ENCODE measurements at regions not wholly inside any gene's neighbourhood (a gene's known extent, or its start where the extent isn't known, plus 50 kb on each side); places are given as distances from the start of the nearest gene placed in this dataset.
"Not testable (repeated sequence)": the region's sequence is repeated elsewhere in the genome, so short reads cannot be mapped to it uniquely, and the experiment has no call there.

- no peak overlapping the region for H3K27ac ChIP-seq
- no peak for DNase-seq
- no peaks in the 10 kb centered on the region for H3K36me3 ChIP-seq (replicated peaks in 1 of 2)
- no peaks in the 10 kb centered on the region for H3K9me3 ChIP-seq (replicated peaks in 1 of 3)
- intact Hi-C loops (cut with DNase I) = no loop called here
- no peaks in the 10 kb centered on the region for H3K4me1 ChIP-seq (replicated peaks in 1 of 2)
- H3K4me3 ChIP-seq = no peak overlapping the region
- H3K27me3 ChIP-seq = no peaks in the 10 kb centered on the region
- no peak for TF ChIP-seq POLR2A (IDR thresholded peaks at IDR 0.05)
- no peak for TF ChIP-seq CTCF (IDR thresholded peaks at IDR 0.05)
Measured at GRCh38 chr1:99397863-99398262, 133.6 kb downstream of the PLPPR4 start.

- intact Hi-C loops (cut with DNase I); H3K9me3 ChIP-seq (replicated peaks in 1 of 3); H3K27me3 ChIP-seq; DNase-seq; H3K4me3 ChIP-seq; H3K4me1 ChIP-seq (replicated peaks in 1 of 2); H3K27ac ChIP-seq; H3K36me3 ChIP-seq (replicated peaks in 1 of 2): not testable (repeated sequence)
Measured at GRCh38 chr1:99401556-99401955, 137.3 kb downstream of the PLPPR4 start.

GRCh38 chr1:99404399-99404798 lies 140.1 kb downstream of the PLPPR4 start:
- intact Hi-C loops (cut with DNase I); DNase-seq; H3K27ac ChIP-seq; H3K27me3 ChIP-seq; H3K9me3 ChIP-seq (replicated peaks in 1 of 3); H3K36me3 ChIP-seq (replicated peaks in 1 of 2); H3K4me1 ChIP-seq (replicated peaks in 1 of 2); H3K4me3 ChIP-seq: not testable (repeated sequence)
- 74 to 96% (median 86%) methylated on average over 5 to 7 of the region's 7 CpGs for WGBS, 4 donors

GRCh38 chr1:99405325-99405724 lies 141.0 kb downstream of the PLPPR4 start:
- H3K4me1 ChIP-seq (replicated peaks in 1 of 2); H3K9me3 ChIP-seq (replicated peaks in 1 of 3); H3K4me3 ChIP-seq; H3K27ac ChIP-seq; DNase-seq; H3K36me3 ChIP-seq (replicated peaks in 1 of 2); H3K27me3 ChIP-seq; intact Hi-C loops (cut with DNase I): not testable (repeated sequence)
- WGBS, 4 donors = 82 to 93% (median 88%) methylated on average over 9 of the region's 9 CpGs

GRCh38 chr1:99407018-99407417 lies 142.7 kb downstream of the PLPPR4 start:
- Histone ChIP-seq H3K9me3 (replicated peaks in 1 of 3) (no peaks in the 10 kb centered on the region), H3K4me1 (replicated peaks in 1 of 2) (no peaks in the 10 kb centered on the region), H3K27ac (no peak overlapping the region), H3K4me3 (no peak overlapping the region), H3K27me3 (no peaks in the 10 kb centered on the region), H3K36me3 (replicated peaks in 1 of 2) (no peaks in the 10 kb centered on the region)
- no peak for TF ChIP-seq POLR2A (IDR thresholded peaks at IDR 0.05)
- TF ChIP-seq CTCF (IDR thresholded peaks at IDR 0.05) = no peak
- no peak for DNase-seq
- intact Hi-C loops (cut with DNase I) = no loop called here
- 60 to 66% (median 65%) methylated on average over 3 of the region's 3 CpGs for WGBS, 4 donors

- Histone ChIP-seq H3K9me3 (replicated peaks in 1 of 3) (no peaks in the 10 kb centered on the region), H3K36me3 (replicated peaks in 1 of 2) (no peaks in the 10 kb centered on the region), H3K4me3 (no peak overlapping the region), H3K27ac (no peak overlapping the region), H3K4me1 (replicated peaks in 1 of 2) (no peaks in the 10 kb centered on the region), H3K27me3 (no peaks in the 10 kb centered on the region)
- intact Hi-C loops (cut with DNase I) = no loop called here
- no peak for DNase-seq
- WGBS, 4 donors = 61 to 72% (median 72%) methylated on average over 3 of the region's 3 CpGs
- TF ChIP-seq POLR2A (IDR thresholded peaks at IDR 0.05) = no peak
Measured at GRCh38 chr1:99424087-99424486, 159.8 kb downstream of the PLPPR4 start.

Measured in adrenal gland (tissue), 9 donors.